Right lobe of liver (tissue), 6 donors: ENCODE measurements at regions not wholly inside any gene's neighbourhood (a gene's known extent, or its start where the extent isn't known, plus 50 kb on each side); places are given as distances from the start of the nearest gene placed in this dataset.

ENCODE experiments used
- ATAC-seq, 4 donors: fragments of 200-7000 bp; cut with Tn5 transposase; one replicate each; pipeline ENCODE4 v1.9.1; 2020; ENCODE audit warnings: mild to moderate bottlenecking in 4 of 4, moderate library complexity in 4 of 4
- DNase-seq, 3 donors: peaks; one replicate each; pipeline ENCODE4 v3.0.0-alpha.2; 2020
- H3K27ac ChIP-seq, 3 donors: fragments of 200-600 bp; one replicate each; pipeline ENCODE4 v1.8.0; 2022
- H3K27me3 ChIP-seq, 2 donors: fragments of 200-600 bp; one replicate each; pipeline ENCODE4 v1.8.0; 2022
- H3K36me3 ChIP-seq, 4 donors: fragments of 200-600 bp; sonication (generic) in 1 of 4; one replicate each; pipeline versions ENCODE4 v1.5.1 to v1.8.0; 2017 to 2022; ENCODE audit warnings: control low read depth in 1 of 4
- H3K4me1 ChIP-seq, 4 donors: fragments of 200-600 bp; sonication (generic) in 1 of 4; one replicate each; pipeline versions ENCODE4 v1.5.1 to v1.8.0; 2017 to 2022; ENCODE audit warnings: control low read depth in 1 of 4
- H3K4me3 ChIP-seq, 3 donors: fragments of 200-600 bp; one replicate each; pipeline ENCODE4 v1.8.0; 2022
- H3K9me3 ChIP-seq, 4 donors: fragments of 200-600 bp; sonication (generic) in 1 of 4; one replicate each; pipeline versions ENCODE4 v1.5.1 to v1.8.0; 2017 to 2022; ENCODE audit warnings: control low read depth in 1 of 4
- POLR2A ChIP-seq: fragments of 450-650 bp; IDR thresholded peaks from one replicate; pipeline ENCODE4 v1.6.1; 2017; ENCODE audit warnings: antibody characterized with exemption, mild to moderate bottlenecking
- WGBS: methylation state at CpG from one replicate; pipeline ENCODE4 v1.1.6; 2018; ENCODE audit warnings: low coverage, low lambda C conversion rate; ENCODE audit not compliant: insufficient coverage; ENCODE audit errors: missing lambda C conversion rate; 5-methylcytosine and 5-hydroxymethylcytosine counted together
- intact Hi-C, 2 donors: fragments of 100-400 bp; cut with DNase I; formaldehyde crosslinking; loops; one replicate each; pipeline versions ENCODE4 v1.11.2 to v1.14.1; 2022
- TF ChIP-seq, protein P1 (sequence below), 4 donors: fragments of 200-600 bp in 3 of 4; fragments of 450-650 bp in 1 of 4; IDR thresholded peaks; one replicate each; pipeline versions ENCODE4 v1.5.1 to v1.8.0; 2016 to 2022; ENCODE audit warnings: antibody characterized with exemption in 4 of 4, mild to moderate bottlenecking in 2 of 4
- donor health status: DM: no; HTN: yes; CAD: no.
- donor health status: DM: no; HTN: no; CAD: no.
- donor health status: DM: no; HTN: no; CAD: no.
- donor health status: DM: no; HTN: yes; CAD: no.
- donor health status: DM: no; HTN: yes; CAD: no.

DNA sequence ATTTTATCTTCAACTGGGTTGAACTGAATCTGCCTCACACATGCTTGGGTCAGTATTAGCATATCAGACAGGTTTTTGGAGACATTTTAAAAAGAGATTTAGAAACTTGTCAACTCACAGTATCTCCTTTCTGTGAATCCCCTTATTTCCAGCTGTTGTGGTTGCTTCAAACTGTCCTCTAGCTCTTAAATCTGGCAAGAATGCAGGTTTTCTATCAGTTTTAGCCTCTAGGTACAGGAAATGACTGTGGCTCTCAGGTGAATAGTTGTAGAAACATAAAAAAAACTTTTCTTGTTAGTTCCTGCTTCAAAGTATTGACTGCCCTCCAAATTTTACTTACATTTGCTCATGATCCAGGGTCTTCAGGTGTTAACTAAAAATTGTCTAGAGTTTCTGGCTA lies 495.7 kb upstream of the TMPRSS15 start:
- TF ChIP-seq, protein P1, sequence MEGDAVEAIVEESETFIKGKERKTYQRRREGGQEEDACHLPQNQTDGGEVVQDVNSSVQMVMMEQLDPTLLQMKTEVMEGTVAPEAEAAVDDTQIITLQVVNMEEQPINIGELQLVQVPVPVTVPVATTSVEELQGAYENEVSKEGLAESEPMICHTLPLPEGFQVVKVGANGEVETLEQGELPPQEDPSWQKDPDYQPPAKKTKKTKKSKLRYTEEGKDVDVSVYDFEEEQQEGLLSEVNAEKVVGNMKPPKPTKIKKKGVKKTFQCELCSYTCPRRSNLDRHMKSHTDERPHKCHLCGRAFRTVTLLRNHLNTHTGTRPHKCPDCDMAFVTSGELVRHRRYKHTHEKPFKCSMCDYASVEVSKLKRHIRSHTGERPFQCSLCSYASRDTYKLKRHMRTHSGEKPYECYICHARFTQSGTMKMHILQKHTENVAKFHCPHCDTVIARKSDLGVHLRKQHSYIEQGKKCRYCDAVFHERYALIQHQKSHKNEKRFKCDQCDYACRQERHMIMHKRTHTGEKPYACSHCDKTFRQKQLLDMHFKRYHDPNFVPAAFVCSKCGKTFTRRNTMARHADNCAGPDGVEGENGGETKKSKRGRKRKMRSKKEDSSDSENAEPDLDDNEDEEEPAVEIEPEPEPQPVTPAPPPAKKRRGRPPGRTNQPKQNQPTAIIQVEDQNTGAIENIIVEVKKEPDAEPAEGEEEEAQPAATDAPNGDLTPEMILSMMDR (IDR thresholded peaks at IDR 0.05) = no peak
- TF ChIP-seq POLR2A = no peak
- Histone ChIP-seq H3K36me3 (no peaks in the 10 kb centered on the region), H3K4me3 (no peak overlapping the region), H3K4me1 (no peaks in the 10 kb centered on the region), H3K27me3 (no peaks in the 10 kb centered on the region), H3K9me3 (no peaks in the 10 kb centered on the region), H3K27ac (no peak overlapping the region)
- no peak for DNase-seq
- intact Hi-C loops = no loop called here
- ATAC-seq = no peak

DNA sequence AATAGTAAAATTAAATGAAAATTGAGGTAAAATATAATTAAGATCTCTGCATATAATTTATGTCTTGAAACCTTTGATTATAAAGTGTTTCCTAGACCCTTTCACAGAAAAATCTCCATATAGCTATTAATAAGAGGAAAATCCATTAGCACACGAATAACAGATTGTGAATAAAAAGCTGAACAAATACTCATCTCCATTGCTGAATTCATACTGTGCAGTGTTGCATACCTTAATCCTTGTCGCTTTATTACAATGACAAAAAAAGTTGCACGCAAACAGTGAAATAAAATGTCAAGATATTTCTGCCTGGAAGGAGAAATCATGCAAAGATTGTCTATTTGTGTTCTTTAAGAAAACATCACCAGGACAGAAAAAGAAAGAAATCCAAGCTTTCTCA lies 499.1 kb upstream of the TMPRSS15 start:
- 73% methylated on average over 3 of the region's 3 CpGs for WGBS
- intact Hi-C loops = no loop called here
- Histone ChIP-seq H3K27me3 (no peaks in the 10 kb centered on the region), H3K27ac (no peak overlapping the region), H3K9me3 (no peaks in the 10 kb centered on the region), H3K36me3 (no peaks in the 10 kb centered on the region), H3K4me3 (no peak overlapping the region), H3K4me1 (no peaks in the 10 kb centered on the region)
- ATAC-seq (no peak), DNase-seq (no peak)
- TF ChIP-seq POLR2A = no peak
- TF ChIP-seq, protein P1 (IDR thresholded peaks at IDR 0.05) = no peak

DNA sequence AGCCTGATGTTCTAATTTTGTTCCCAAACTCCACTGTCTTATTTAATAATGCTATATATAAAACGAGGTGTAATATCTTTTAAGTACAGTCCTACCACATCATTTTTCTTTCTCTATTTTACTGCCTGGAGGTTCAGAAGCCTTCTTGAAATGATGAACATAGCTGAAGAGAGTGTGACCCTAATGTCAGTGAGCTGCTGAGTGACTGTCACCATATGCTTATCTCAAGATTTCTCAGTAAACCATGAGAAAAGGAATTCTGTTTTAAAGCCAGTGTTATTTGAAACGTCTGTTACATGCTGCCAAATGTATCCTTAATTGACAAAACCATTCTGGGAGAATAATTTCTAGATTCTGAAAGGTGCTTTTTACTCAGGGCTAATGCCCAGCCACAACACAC lies 503.5 kb upstream of the TMPRSS15 start:
- Histone ChIP-seq H3K4me3 (no peak overlapping the region), H3K9me3 (no peaks in the 10 kb centered on the region), H3K27me3 (no peaks in the 10 kb centered on the region), H3K4me1 (no peaks in the 10 kb centered on the region), H3K27ac (no peak overlapping the region), H3K36me3 (no peaks in the 10 kb centered on the region)
- ATAC-seq = no peak
- no peak for DNase-seq
- TF ChIP-seq POLR2A = no peak
- TF ChIP-seq, protein P1 (IDR thresholded peaks at IDR 0.05) = no peak
- WGBS = 15% methylated on average over 2 of the region's 2 CpGs
- intact Hi-C loops = no loop called here

DNA sequence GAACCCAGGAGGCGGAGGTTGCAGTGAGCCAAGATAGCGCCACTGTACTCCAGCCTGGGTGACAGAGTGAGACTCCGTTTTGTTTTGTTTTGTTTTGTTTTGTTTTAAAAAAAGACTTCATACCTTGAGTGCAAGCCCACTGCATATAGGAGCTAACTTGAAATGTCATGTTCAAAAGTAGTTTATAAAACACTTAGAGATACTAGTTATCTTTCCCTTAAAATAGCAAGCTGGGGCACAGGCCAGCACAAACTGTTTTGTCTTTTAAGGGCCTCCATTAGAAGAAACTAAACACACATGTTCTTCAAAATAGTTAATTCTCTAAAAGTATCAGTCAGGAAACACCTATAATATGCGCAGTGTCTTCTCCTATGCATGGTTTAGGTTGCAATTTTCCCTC lies 505.1 kb upstream of the TMPRSS15 start:
- H3K27me3 ChIP-seq = no peaks in the 10 kb centered on the region
- ATAC-seq (no peak), DNase-seq (no peak)
- no peak overlapping the region for H3K27ac ChIP-seq
- H3K36me3 ChIP-seq = no peaks in the 10 kb centered on the region
- WGBS = 51% methylated on average over 4 of the region's 4 CpGs
- no peak overlapping the region for H3K4me3 ChIP-seq
- H3K4me1 ChIP-seq = no peaks in the 10 kb centered on the region
- TF ChIP-seq, protein P1 (IDR thresholded peaks at IDR 0.05) = no peak
- no peak for TF ChIP-seq POLR2A
- H3K9me3 ChIP-seq = no peaks in the 10 kb centered on the region
- intact Hi-C loops = no loop called here

DNA sequence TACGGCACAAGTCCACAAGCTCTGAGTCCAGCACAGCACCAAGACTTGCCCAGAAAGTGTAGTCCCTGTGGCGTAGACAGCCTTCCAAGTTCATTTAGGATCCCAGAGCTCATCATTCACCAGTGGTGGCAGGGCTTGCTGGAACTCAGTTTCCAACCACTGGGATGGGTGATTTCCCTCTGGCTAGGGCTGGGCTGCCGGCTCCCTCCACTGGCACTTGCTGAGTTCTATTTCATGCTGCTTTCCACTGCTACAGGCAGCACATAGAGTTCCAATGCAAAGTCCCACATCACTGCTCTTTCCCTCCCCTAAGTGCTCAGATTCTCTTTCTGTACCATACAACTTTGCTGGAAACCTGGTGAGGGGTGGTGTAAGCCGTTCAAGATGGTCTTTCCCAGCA lies 510.3 kb upstream of the TMPRSS15 start:
- H3K27ac ChIP-seq = no peak overlapping the region
- ATAC-seq (peak in 1 of 4 donors; percentile 11), DNase-seq (no peak)
- H3K36me3 ChIP-seq = no peaks in the 10 kb centered on the region
- intact Hi-C loops = no loop called here
- H3K27me3 ChIP-seq = no peaks in the 10 kb centered on the region
- no peak for TF ChIP-seq POLR2A
- TF ChIP-seq, protein P1 (IDR thresholded peaks at IDR 0.05) = no peak
- no peaks in the 10 kb centered on the region for H3K4me1 ChIP-seq
- H3K9me3 ChIP-seq = no peaks in the 10 kb centered on the region
- H3K4me3 ChIP-seq = no peak overlapping the region
- WGBS = 30% methylated on average over 1 of the region's 4 CpGs
